ELF-1 (cell line): ENCODE measurements at regions not wholly inside any gene's neighbourhood (a gene's known extent, or its start where the extent isn't known, plus 50 kb on each side); places are given as distances from the start of the nearest gene placed in this dataset.

Experiments used
- DNase-seq: peaks from one replicate; pipeline ENCODE4 v3.0.0-alpha.2; 2016; ENCODE audit warnings: low read depth, low spot score

GRCh38 chr2:65845442-65846182 is 413.2 kb upstream of the SPRED2 start:
- DNase-seq: no peak

GRCh38 chr2:65842104-65842503 is 409.7 kb upstream of the SPRED2 start:
- no peak for DNase-seq

GRCh38 chr2:65835975-65836549 is 403.7 kb upstream of the SPRED2 start:
- DNase-seq: no peak

GRCh38 chr2:65834771-65835475 is 402.5 kb upstream of the SPRED2 start:
- no peak for DNase-seq

GRCh38 chr2:65834062-65834461 is 401.7 kb upstream of the SPRED2 start:
- DNase-seq: no peak

GRCh38 chr2:65831509-65831908 is 399.1 kb upstream of the SPRED2 start:
- DNase-seq: no peak

- DNase-seq: no peak
Measured at GRCh38 chr2:65826567-65826966, 394.2 kb upstream of the SPRED2 start.

GRCh38 chr2:65823511-65823910 is 391.1 kb upstream of the SPRED2 start:
- peak; percentile 72 for DNase-seq

- no peak for DNase-seq
Measured at GRCh38 chr2:65820454-65820853, 388.1 kb upstream of the SPRED2 start.

- DNase-seq: no peak
Measured at GRCh38 chr2:65819963-65820362, 387.6 kb upstream of the SPRED2 start.

- DNase-seq: peak; percentile 37
Measured at GRCh38 chr2:65818873-65819451, 386.6 kb upstream of the SPRED2 start.

- DNase-seq: no peak
Measured at GRCh38 chr2:65813631-65814173, 381.3 kb upstream of the SPRED2 start.

GRCh38 chr2:65812887-65813286 is 380.5 kb upstream of the SPRED2 start:
- DNase-seq: no peak

GRCh38 chr2:65807942-65808341 is 375.5 kb upstream of the SPRED2 start:
- DNase-seq: no peak

- no peak for DNase-seq
Measured at GRCh38 chr2:65804777-65805176, 372.4 kb upstream of the SPRED2 start.

- no peak for DNase-seq
Measured at GRCh38 chr2:65802298-65802942, 370.0 kb upstream of the SPRED2 start.

- peak; percentile 43 for DNase-seq
Measured at GRCh38 chr2:65800998-65801397, 368.6 kb upstream of the SPRED2 start.

GRCh38 chr2:65799141-65799854 is 366.9 kb upstream of the SPRED2 start:
- DNase-seq: no peak

GRCh38 chr2:65798641-65799040 is 366.2 kb upstream of the SPRED2 start:
- DNase-seq: no peak

- no peak for DNase-seq
Measured at GRCh38 chr2:65794994-65795393, 362.6 kb upstream of the SPRED2 start.

- no peak for DNase-seq
Measured at GRCh38 chr2:65791404-65791975, 359.1 kb upstream of the SPRED2 start.
